ENCODE measurements at regions not wholly inside any gene's neighbourhood (a gene's known extent, or its start where the extent isn't known, plus 50 kb on each side); places are given as distances from the start of the nearest gene placed in this dataset.

DNA sequence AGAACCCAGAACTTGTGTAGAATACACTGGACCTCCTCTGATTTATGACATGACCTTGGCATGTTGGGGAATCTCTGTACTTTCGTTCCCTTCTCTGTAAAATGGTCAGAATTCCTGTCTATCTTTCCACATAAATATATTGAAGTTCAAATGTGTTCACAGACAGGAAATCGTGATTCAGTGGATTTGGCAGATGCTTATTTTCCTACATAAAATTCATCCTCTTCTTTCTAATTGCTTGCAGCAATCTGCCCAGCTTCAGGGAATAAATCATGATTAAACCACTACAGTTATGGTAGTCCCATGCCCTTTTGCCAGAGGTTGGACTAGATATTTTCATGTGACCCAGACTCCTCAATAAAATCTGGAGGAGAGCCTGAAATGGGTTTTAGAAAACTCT is 52.1 kb upstream of the ARL15 start:
- TF ChIP-seq CTCF (conservative IDR thresholded peaks at IDR 0.05 in 1 of 2, IDR thresholded peaks at IDR 0.05 in 1 of 2; ENCODE audit: low read depth in 1 of 2, low read length in 2 of 2) = no peak
- TF ChIP-seq EZH2 (IDR thresholded peaks at IDR 0.05; ENCODE audit: low read length, missing control alignments) = no peak
